ENCODE measurements at regions not wholly inside any gene's neighbourhood (a gene's known extent, or its start where the extent isn't known, plus 50 kb on each side); places are given as distances from the start of the nearest gene placed in this dataset.

DNA sequence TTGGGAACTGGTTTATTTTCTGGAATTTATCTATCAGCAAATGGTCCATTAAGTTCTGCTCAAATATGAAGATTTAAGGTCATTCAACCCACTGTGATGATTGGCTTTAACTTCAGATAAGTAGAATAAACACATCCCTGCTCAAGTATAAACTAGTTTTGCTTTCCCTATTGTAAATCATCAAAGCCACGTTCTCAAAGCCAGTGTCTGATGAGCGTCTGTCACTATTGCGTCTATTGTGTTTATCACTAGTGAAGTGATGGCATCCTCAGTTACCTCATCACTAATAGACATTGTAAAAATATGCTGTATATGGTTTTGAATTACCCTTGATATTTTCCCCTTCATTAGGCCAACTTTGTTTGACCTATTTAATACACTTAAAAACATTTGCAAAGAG, 351.3 kb downstream of the BCAT1 start:
- BruUV-seq (replicated peaks): no TSS peak
- intact Hi-C loops (cut with micrococcal nuclease; ENCODE audit: unreplicated experiment) (loop anchor here (5.0 kb wide), 1 partner anchor 1390 kb away; no protein-coding TSS in a partner anchor), in situ Hi-C loops (cut with HindIII; ENCODE audit: extremely low pct_ligation_motif_present, low pct_unique_long_range_greater_than_20kb) (loop anchor here (10.0 kb wide), 1 partner anchor 177 kb away; no protein-coding TSS in a partner anchor)
- no peaks in the 10 kb centered on the region; a peak in 1 of 5 replicates for H3K27me3 ChIP-seq (ENCODE audit: control insufficient read depth in 1 of 2, insufficient read depth in 2 of 2, low read length in 2 of 2)
- no peak overlapping the region for H3K9ac ChIP-seq (ENCODE audit: insufficient read depth, low read depth, low read length)
- no peaks in the 10 kb centered on the region for H3K79me2 ChIP-seq (ENCODE audit: insufficient read depth, low read length)
- ATAC-seq (no peak), FAIRE-seq (no peak), DNase-seq (ENCODE audit: low spot score) (no peak)
- H3K4me2 ChIP-seq (ENCODE audit: low read depth, low read length): no peak overlapping the region
- no peaks in the 10 kb centered on the region for H3K9me3 ChIP-seq (ENCODE audit: low read length)
- H3K4me3 ChIP-seq (replicated peaks in 1 of 3; ENCODE audit: insufficient read depth in 1 of 3, low read depth in 2 of 3, low read length in 3 of 3): no peak overlapping the region
- no peak overlapping the region for H3K27ac ChIP-seq (ENCODE audit: extremely low read length, insufficient read depth, low read length)
- H4K20me1 ChIP-seq (ENCODE audit: insufficient read depth, low read length): no peaks in the 10 kb centered on the region
- no peak overlapping the region for H2AFZ ChIP-seq (ENCODE audit: low read length)
- no peak for TF ChIP-seq ZNF703 (CRISPR knock-in tag; IDR thresholded peaks at IDR 0.05; ENCODE audit: borderline replicate concordance)
- TF ChIP-seq ZNF878 (CRISPR knock-in tag; IDR thresholded peaks at IDR 0.05): no peak
- no peak for TF ChIP-seq ZNF468 (CRISPR knock-in tag; IDR thresholded peaks at IDR 0.05)
- TF ChIP-seq, protein P1, sequence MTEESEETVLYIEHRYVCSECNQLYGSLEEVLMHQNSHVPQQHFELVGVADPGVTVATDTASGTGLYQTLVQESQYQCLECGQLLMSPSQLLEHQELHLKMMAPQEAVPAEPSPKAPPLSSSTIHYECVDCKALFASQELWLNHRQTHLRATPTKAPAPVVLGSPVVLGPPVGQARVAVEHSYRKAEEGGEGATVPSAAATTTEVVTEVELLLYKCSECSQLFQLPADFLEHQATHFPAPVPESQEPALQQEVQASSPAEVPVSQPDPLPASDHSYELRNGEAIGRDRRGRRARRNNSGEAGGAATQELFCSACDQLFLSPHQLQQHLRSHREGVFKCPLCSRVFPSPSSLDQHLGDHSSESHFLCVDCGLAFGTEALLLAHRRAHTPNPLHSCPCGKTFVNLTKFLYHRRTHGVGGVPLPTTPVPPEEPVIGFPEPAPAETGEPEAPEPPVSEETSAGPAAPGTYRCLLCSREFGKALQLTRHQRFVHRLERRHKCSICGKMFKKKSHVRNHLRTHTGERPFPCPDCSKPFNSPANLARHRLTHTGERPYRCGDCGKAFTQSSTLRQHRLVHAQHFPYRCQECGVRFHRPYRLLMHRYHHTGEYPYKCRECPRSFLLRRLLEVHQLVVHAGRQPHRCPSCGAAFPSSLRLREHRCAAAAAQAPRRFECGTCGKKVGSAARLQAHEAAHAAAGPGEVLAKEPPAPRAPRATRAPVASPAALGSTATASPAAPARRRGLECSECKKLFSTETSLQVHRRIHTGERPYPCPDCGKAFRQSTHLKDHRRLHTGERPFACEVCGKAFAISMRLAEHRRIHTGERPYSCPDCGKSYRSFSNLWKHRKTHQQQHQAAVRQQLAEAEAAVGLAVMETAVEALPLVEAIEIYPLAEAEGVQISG (CRISPR knock-in tag; IDR thresholded peaks at IDR 0.05): no peak
- TF ChIP-seq, protein P2, sequence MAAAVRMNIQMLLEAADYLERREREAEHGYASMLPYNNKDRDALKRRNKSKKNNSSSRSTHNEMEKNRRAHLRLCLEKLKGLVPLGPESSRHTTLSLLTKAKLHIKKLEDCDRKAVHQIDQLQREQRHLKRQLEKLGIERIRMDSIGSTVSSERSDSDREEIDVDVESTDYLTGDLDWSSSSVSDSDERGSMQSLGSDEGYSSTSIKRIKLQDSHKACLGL (CRISPR knock-in tag; IDR thresholded peaks at IDR 0.05): no peak
- no peak for TF ChIP-seq SSRP1 (CRISPR knock-in tag; IDR thresholded peaks at IDR 0.05)
- no peak for TF ChIP-seq KAT2B (IDR thresholded peaks at IDR 0.05; ENCODE audit: borderline replicate concordance, low read depth, low read length)
- TF ChIP-seq EED (CRISPR knock-in tag; IDR thresholded peaks at IDR 0.05): no peak
- H3K4me1 ChIP-seq (ENCODE audit: insufficient read depth, low read length): no peaks in the 10 kb centered on the region
- 29% methylated on average over 3 of the region's 3 CpGs for WGBS (ENCODE audit: low lambda C conversion rate)
- POLR2A ChIA-PET: no interaction called here
- CTCF ChIA-PET (ENCODE audit: low intra/inter-chr PET ratio, low total read pairs): interaction anchor here (1.2 kb wide), 1 partner anchor 585 kb away, joined by 3 read pairs; no protein-coding TSS in a partner anchor
- H3K36me3 ChIP-seq (replicated peaks in 1 of 2; ENCODE audit: control insufficient read depth in 1 of 2, insufficient read depth in 2 of 2, low read length in 2 of 2): no peaks in the 10 kb centered on the region

Measured in HepG2 (cell line).